ENCODE measurements at regions not wholly inside any gene's neighbourhood (a gene's known extent, or its start where the extent isn't known, plus 50 kb on each side); places are given as distances from the start of the nearest gene placed in this dataset.

- intact Hi-C loops (cut with DNase I): no loop called here
- TF ChIP-seq CTCF (IDR thresholded peaks at IDR 0.05): no peak
- no peaks in the 10 kb centered on the region for H3K4me1 ChIP-seq
- no peaks in the 10 kb centered on the region for H3K9me3 ChIP-seq
- DNase-seq (ENCODE audit: low spot score in 2 of 2): no peak
- H3K27ac ChIP-seq: no peak overlapping the region
- no peaks in the 10 kb centered on the region for H3K36me3 ChIP-seq
- no peak overlapping the region for H3K4me3 ChIP-seq
- no peaks in the 10 kb centered on the region for H3K27me3 ChIP-seq
Observed at GRCh38 chr11:91823252-91823830, 401.3 kb upstream of the FAT3 start.

- no peaks in the 10 kb centered on the region for H3K9me3 ChIP-seq
- H3K4me1 ChIP-seq: no peaks in the 10 kb centered on the region
- no peak for TF ChIP-seq CTCF (IDR thresholded peaks at IDR 0.05)
- intact Hi-C loops (cut with DNase I): no loop called here
- no peak overlapping the region for H3K27ac ChIP-seq
- H3K27me3 ChIP-seq: no peaks in the 10 kb centered on the region
- no peak for DNase-seq (ENCODE audit: low spot score in 2 of 2)
- H3K4me3 ChIP-seq: no peak overlapping the region
- no peaks in the 10 kb centered on the region for H3K36me3 ChIP-seq
Observed at GRCh38 chr11:91822805-91823204, 401.8 kb upstream of the FAT3 start.

- Histone ChIP-seq H3K4me1 (no peaks in the 10 kb centered on the region), H3K4me3 (no peak overlapping the region), H3K27ac (no peak overlapping the region), H3K27me3 (no peaks in the 10 kb centered on the region), H3K36me3 (no peaks in the 10 kb centered on the region), H3K9me3 (no peaks in the 10 kb centered on the region)
- no peak for DNase-seq (ENCODE audit: low spot score in 2 of 2)
- intact Hi-C loops (cut with DNase I): no loop called here
- no peak for TF ChIP-seq CTCF (IDR thresholded peaks at IDR 0.05)
Observed at GRCh38 chr11:91820709-91821108, 403.9 kb upstream of the FAT3 start.

- Histone ChIP-seq H3K4me1 (no peaks in the 10 kb centered on the region), H3K27ac (no peak overlapping the region), H3K4me3 (no peak overlapping the region), H3K9me3 (no peaks in the 10 kb centered on the region), H3K36me3 (no peaks in the 10 kb centered on the region), H3K27me3 (no peaks in the 10 kb centered on the region)
- TF ChIP-seq CTCF (IDR thresholded peaks at IDR 0.05): no peak
- intact Hi-C loops (cut with DNase I): no loop called here
- no peak for DNase-seq (ENCODE audit: low spot score in 2 of 2)
Observed at GRCh38 chr11:91819777-91820176, 404.8 kb upstream of the FAT3 start.

- no peak for TF ChIP-seq CTCF (IDR thresholded peaks at IDR 0.05)
- intact Hi-C loops (cut with DNase I): no loop called here
- Histone ChIP-seq H3K4me1 (no peaks in the 10 kb centered on the region), H3K36me3 (no peaks in the 10 kb centered on the region), H3K9me3 (no peaks in the 10 kb centered on the region), H3K4me3 (no peak overlapping the region), H3K27me3 (no peaks in the 10 kb centered on the region), H3K27ac (no peak overlapping the region)
- no peak for DNase-seq (ENCODE audit: low spot score in 2 of 2)
Observed at GRCh38 chr11:91819195-91819594, 405.4 kb upstream of the FAT3 start.

- no peak for DNase-seq (ENCODE audit: low spot score in 2 of 2)
- Histone ChIP-seq H3K36me3 (no peaks in the 10 kb centered on the region), H3K4me3 (no peak overlapping the region), H3K27ac (no peak overlapping the region), H3K27me3 (no peaks in the 10 kb centered on the region), H3K4me1 (no peaks in the 10 kb centered on the region), H3K9me3 (no peaks in the 10 kb centered on the region)
- no peak for TF ChIP-seq CTCF (IDR thresholded peaks at IDR 0.05)
- intact Hi-C loops (cut with DNase I): no loop called here
Observed at GRCh38 chr11:91817996-91818395, 406.6 kb upstream of the FAT3 start.

All from ascending aorta (tissue), 2 donors.